NCI-H2029 (cell line): ENCODE measurements at regions not wholly inside any gene's neighbourhood (a gene's known extent, or its start where the extent isn't known, plus 50 kb on each side); places are given as distances from the start of the nearest gene placed in this dataset.

Experiments
- DNase-seq: peaks from one replicate; lab custom pipeline; 2025; lab: John Stamatoyannopoulos, UW

GRCh38 chr3:194279701-194280360, 71.3 kb downstream of the CPN2 start:
- DNase-seq, result no peak

GRCh38 chr3:194280777-194281176, 70.4 kb downstream of the CPN2 start:
- no peak for DNase-seq

GRCh38 chr3:194281306-194281705, 69.8 kb downstream of the CPN2 start:
- no peak for DNase-seq

GRCh38 chr3:194281766-194282165, 69.4 kb downstream of the CPN2 start:
- no peak for DNase-seq

- DNase-seq, result no peak
These were observed 68.5 kb downstream of the CPN2 start for GRCh38 chr3:194282436-194283122.

GRCh38 chr3:194283221-194284006, 67.7 kb downstream of the CPN2 start:
- no peak for DNase-seq

GRCh38 chr3:194284351-194284750, 66.8 kb downstream of the CPN2 start:
- no peak for DNase-seq

GRCh38 chr3:194285024-194285849, 65.9 kb downstream of the CPN2 start:
- DNase-seq, result no peak

GRCh38 chr3:194285850-194286197, 65.3 kb downstream of the CPN2 start:
- no peak for DNase-seq

- no peak for DNase-seq
These were observed 64.6 kb downstream of the CPN2 start for GRCh38 chr3:194286375-194287146.

- DNase-seq, result no peak
These were observed 63.8 kb downstream of the CPN2 start for GRCh38 chr3:194287374-194287773.

GRCh38 chr3:194287977-194288706, 63.0 kb downstream of the CPN2 start:
- no peak for DNase-seq
